ENCODE measurements at regions not wholly inside any gene's neighbourhood (a gene's known extent, or its start where the extent isn't known, plus 50 kb on each side); places are given as distances from the start of the nearest gene placed in this dataset.

DNA sequence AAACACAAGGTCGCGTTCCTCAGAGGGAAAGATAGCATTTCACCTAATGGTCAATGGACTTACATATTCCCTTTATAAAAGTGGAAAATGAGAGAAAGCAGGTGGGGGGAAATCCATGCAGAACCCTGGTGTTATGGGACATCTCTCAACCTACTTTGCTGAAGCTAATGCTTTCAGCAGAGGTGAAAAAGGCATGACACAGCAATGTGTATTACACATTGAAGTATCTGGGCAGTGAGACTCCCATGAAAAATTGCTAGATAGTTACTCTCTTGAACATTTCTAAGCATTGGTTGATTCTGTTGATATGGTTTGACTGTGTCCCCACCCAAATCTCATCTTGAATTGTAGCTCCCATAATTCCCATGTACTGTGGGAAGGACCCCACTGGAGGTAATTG lies 60.0 kb upstream of the PICALM start:
- ATAC-seq = no peak
- no peak overlapping the region for H3K27ac ChIP-seq (ENCODE audit: low read length)
- ChIA-PET POLR2A (no interaction called here), CTCF (no interaction called here)
- DNase-seq (ENCODE audit: low read depth, low spot score) = no peak
- intact Hi-C loops (cut with micrococcal nuclease; ENCODE audit: unreplicated experiment) = no loop called here
- H3K4me3 ChIP-seq (ENCODE audit: low read depth in 2 of 2, low read length in 2 of 2) = no peak overlapping the region
- H3K9me3 ChIP-seq (ENCODE audit: control insufficient read depth, insufficient read depth, low read depth, low read length) = no peaks in the 10 kb centered on the region
- H3K4me1 ChIP-seq (ENCODE audit: control insufficient read depth, insufficient read depth, low read length) = no peaks in the 10 kb centered on the region; the same call in 1 of the 2 replicates
- in situ Hi-C loops (cut with HindIII; ENCODE audit: low pct_unique_long_range_greater_than_20kb, low sequenced_read_pairs) = no loop called here
- peaks cover 2% of the 10 kb centered on the region; the same call in 1 of the 2 replicates for H3K27me3 ChIP-seq (ENCODE audit: control insufficient read depth, insufficient read depth, low read length)
- TF ChIP-seq, protein P1, sequence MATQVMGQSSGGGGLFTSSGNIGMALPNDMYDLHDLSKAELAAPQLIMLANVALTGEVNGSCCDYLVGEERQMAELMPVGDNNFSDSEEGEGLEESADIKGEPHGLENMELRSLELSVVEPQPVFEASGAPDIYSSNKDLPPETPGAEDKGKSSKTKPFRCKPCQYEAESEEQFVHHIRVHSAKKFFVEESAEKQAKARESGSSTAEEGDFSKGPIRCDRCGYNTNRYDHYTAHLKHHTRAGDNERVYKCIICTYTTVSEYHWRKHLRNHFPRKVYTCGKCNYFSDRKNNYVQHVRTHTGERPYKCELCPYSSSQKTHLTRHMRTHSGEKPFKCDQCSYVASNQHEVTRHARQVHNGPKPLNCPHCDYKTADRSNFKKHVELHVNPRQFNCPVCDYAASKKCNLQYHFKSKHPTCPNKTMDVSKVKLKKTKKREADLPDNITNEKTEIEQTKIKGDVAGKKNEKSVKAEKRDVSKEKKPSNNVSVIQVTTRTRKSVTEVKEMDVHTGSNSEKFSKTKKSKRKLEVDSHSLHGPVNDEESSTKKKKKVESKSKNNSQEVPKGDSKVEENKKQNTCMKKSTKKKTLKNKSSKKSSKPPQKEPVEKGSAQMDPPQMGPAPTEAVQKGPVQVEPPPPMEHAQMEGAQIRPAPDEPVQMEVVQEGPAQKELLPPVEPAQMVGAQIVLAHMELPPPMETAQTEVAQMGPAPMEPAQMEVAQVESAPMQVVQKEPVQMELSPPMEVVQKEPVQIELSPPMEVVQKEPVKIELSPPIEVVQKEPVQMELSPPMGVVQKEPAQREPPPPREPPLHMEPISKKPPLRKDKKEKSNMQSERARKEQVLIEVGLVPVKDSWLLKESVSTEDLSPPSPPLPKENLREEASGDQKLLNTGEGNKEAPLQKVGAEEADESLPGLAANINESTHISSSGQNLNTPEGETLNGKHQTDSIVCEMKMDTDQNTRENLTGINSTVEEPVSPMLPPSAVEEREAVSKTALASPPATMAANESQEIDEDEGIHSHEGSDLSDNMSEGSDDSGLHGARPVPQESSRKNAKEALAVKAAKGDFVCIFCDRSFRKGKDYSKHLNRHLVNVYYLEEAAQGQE (IDR thresholded peaks at IDR 0.05; ENCODE audit: insufficient read depth in 1 of 2, low read depth in 2 of 2, low read length in 1 of 2) = no peak
- TF ChIP-seq, protein P2, sequence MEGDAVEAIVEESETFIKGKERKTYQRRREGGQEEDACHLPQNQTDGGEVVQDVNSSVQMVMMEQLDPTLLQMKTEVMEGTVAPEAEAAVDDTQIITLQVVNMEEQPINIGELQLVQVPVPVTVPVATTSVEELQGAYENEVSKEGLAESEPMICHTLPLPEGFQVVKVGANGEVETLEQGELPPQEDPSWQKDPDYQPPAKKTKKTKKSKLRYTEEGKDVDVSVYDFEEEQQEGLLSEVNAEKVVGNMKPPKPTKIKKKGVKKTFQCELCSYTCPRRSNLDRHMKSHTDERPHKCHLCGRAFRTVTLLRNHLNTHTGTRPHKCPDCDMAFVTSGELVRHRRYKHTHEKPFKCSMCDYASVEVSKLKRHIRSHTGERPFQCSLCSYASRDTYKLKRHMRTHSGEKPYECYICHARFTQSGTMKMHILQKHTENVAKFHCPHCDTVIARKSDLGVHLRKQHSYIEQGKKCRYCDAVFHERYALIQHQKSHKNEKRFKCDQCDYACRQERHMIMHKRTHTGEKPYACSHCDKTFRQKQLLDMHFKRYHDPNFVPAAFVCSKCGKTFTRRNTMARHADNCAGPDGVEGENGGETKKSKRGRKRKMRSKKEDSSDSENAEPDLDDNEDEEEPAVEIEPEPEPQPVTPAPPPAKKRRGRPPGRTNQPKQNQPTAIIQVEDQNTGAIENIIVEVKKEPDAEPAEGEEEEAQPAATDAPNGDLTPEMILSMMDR (IDR thresholded peaks at IDR 0.05) = no peak
- TF ChIP-seq SIN3A (IDR thresholded peaks at IDR 0.05; ENCODE audit: borderline replicate concordance, insufficient read depth, low read depth, low read length) (no peak), POLR2AphosphoS5 (IDR thresholded peaks at IDR 0.05; ENCODE audit: low read depth, low read length) (no peak), TCF7L2 (IDR thresholded peaks at IDR 0.05; ENCODE audit: low read depth, low read length) (no peak)
- H3K36me3 ChIP-seq (ENCODE audit: control insufficient read depth, insufficient read depth, low read length) = no peaks in the 10 kb centered on the region
- no TSS peak for BruUV-seq (replicated peaks)

DNA sequence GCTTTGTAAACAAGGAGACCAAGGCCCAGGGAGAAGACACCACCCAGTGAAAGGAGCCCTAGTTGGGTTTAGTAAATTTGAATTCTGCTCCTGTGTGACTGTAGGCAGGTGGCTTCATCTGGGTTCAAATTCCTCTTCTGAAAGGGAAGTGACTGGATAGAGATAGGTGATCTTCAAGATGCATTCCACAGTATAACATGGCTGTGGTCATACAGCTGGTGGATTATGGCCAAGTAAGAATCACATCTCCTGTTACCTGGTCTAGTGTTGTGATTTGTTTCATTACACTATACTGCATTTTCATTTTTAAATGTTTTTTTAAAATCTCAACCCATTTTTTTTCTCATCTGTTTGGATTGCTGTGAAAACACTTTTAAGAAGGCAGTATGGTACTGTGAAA lies 58.0 kb upstream of the PICALM start:
- no peaks in the 10 kb centered on the region for H3K36me3 ChIP-seq (ENCODE audit: control insufficient read depth, insufficient read depth, low read length)
- no peaks in the 10 kb centered on the region for H3K4me1 ChIP-seq (ENCODE audit: control insufficient read depth, insufficient read depth, low read length)
- H3K4me3 ChIP-seq (ENCODE audit: low read depth in 2 of 2, low read length in 2 of 2) = no peak overlapping the region
- intact Hi-C loops (cut with micrococcal nuclease; ENCODE audit: unreplicated experiment) (no loop called here), in situ Hi-C loops (cut with HindIII; ENCODE audit: low pct_unique_long_range_greater_than_20kb, low sequenced_read_pairs) (no loop called here)
- H3K9me3 ChIP-seq (ENCODE audit: control insufficient read depth, insufficient read depth, low read depth, low read length) = no peaks in the 10 kb centered on the region
- ATAC-seq = no peak
- H3K27me3 ChIP-seq (ENCODE audit: control insufficient read depth, insufficient read depth, low read length) = peaks cover 2% of the 10 kb centered on the region; the same call in 1 of the 2 replicates
- BruUV-seq (replicated peaks) = no TSS peak
- H3K27ac ChIP-seq (ENCODE audit: low read length) = no peak overlapping the region
- no peak for DNase-seq (ENCODE audit: low read depth, low spot score)
- ChIA-PET POLR2A (no interaction called here), CTCF (no interaction called here)
- TF ChIP-seq SIN3A (IDR thresholded peaks at IDR 0.05; ENCODE audit: borderline replicate concordance, insufficient read depth, low read depth, low read length) = no peak
- no peak for TF ChIP-seq TCF7L2 (IDR thresholded peaks at IDR 0.05; ENCODE audit: low read depth, low read length)
- no peak for TF ChIP-seq POLR2AphosphoS5 (IDR thresholded peaks at IDR 0.05; ENCODE audit: low read depth, low read length)
- TF ChIP-seq, protein P2 (IDR thresholded peaks at IDR 0.05) = no peak
- TF ChIP-seq, protein P1 (IDR thresholded peaks at IDR 0.05; ENCODE audit: insufficient read depth in 1 of 2, low read depth in 2 of 2, low read length in 1 of 2) = no peak

Measured in Panc1 (cell line).